GM12872 (cell line): ENCODE measurements at regions not wholly inside any gene's neighbourhood (a gene's known extent, or its start where the extent isn't known, plus 50 kb on each side); places are given as distances from the start of the nearest gene placed in this dataset.

Source experiments
- TF ChIP-seq, protein P1 (sequence below): IDR thresholded peaks from 3 replicates; pipeline ENCODE4 v1.5.1; 2011; ENCODE audit warnings: low read depth, mild to moderate bottlenecking, low read length, moderate library complexity; ENCODE audit not compliant: insufficient read depth

GRCh38 chr20:43835944-43836508 lies 78.6 kb upstream of the TOX2 start:
- TF ChIP-seq, protein P1, sequence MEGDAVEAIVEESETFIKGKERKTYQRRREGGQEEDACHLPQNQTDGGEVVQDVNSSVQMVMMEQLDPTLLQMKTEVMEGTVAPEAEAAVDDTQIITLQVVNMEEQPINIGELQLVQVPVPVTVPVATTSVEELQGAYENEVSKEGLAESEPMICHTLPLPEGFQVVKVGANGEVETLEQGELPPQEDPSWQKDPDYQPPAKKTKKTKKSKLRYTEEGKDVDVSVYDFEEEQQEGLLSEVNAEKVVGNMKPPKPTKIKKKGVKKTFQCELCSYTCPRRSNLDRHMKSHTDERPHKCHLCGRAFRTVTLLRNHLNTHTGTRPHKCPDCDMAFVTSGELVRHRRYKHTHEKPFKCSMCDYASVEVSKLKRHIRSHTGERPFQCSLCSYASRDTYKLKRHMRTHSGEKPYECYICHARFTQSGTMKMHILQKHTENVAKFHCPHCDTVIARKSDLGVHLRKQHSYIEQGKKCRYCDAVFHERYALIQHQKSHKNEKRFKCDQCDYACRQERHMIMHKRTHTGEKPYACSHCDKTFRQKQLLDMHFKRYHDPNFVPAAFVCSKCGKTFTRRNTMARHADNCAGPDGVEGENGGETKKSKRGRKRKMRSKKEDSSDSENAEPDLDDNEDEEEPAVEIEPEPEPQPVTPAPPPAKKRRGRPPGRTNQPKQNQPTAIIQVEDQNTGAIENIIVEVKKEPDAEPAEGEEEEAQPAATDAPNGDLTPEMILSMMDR: no peak

DNA sequence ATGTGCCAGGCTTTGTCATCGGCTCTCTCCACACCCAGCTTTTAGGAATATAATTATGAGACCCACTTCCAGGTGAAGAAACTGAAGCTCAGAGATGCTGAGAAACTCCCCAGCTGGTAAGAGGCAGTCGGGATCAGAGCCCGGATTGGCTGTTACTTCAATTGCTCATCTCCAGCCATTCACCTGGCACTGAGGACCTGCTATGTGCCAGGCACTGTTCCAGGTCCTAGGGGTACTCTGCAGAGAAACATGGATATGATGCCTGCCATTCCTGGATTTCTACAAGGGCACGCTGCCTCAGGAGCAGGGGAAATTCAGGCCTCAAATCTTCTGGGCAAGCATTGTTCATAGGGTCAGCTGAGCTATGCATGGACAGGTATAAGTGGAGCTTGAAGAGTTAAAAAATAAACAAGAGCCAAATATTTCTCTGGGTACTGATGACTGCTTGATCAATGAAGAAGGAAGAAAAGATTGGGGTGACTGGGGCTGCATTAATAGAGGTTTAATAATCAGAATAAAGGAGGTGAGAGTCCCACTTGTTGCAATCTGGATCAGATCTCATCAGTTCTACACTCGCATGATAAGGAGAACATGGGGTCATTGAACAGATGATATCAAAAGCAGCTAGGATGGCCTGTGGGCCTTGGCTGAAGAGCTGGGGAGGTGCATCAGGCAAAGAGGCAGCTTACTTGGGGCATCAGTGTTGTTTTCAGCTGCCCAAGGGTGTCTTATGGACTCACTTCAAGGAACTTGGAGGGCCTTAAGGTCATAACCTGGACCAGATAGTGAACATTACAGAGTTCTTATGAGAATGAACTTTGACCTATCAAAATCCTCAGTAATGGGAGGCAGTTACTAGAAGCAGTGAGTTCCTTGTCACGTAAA lies 80.9 kb upstream of the TOX2 start:
- TF ChIP-seq, protein P1: no peak

DNA sequence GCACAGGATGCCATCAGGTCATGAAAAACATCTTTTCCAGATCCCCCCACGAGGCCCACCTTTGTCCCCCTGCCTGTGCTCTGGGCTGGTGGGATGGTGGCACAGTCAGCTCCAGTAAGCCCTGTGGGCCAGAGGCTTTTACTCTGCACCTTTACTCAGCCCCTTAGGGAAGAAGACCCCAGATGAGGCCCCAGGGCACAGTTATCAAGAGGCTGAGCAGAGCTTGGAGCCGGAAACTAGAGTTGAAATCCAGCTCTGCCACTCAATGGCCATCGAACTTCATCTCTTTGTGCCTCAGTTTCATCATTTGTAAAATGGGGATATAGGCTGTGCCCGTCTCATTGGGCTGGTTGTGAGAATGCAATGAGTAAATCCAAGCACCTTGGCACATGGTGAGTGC lies 81.7 kb upstream of the TOX2 start:
- TF ChIP-seq, protein P1: no peak

- TF ChIP-seq, protein P1: no peak
These were observed 82.4 kb upstream of the TOX2 start for GRCh38 chr20:43832096-43832816.

GRCh38 chr20:43831481-43832065 lies 83.1 kb upstream of the TOX2 start:
- TF ChIP-seq, protein P1: no peak

GRCh38 chr20:43830883-43831282 lies 83.8 kb upstream of the TOX2 start:
- TF ChIP-seq, protein P1: no peak
